IgD-negative memory B cell (primary cell): ENCODE measurements at regions not wholly inside any gene's neighbourhood (a gene's known extent, or its start where the extent isn't known, plus 50 kb on each side); places are given as distances from the start of the nearest gene placed in this dataset.
A peak's percentile ranks its signal among the peaks of the same experiment; 100 is the strongest.

ENCODE experiments used
- H3K27ac Mint-ChIP-seq, 3 donors: one replicate each; pipeline ENCODE4 v1.8.0; 2020 to 2022; ENCODE audit warnings: mild to moderate bottlenecking in 3 of 3, mixed read lengths in 3 of 3, moderate library complexity in 1 of 3
- H3K27me3 Mint-ChIP-seq: one replicate; pipeline ENCODE4 v1.8.0; 2021; ENCODE audit warnings: mixed read lengths
- H3K36me3 Mint-ChIP-seq: one replicate; pipeline ENCODE4 v1.8.0; 2020; ENCODE audit warnings: mild to moderate bottlenecking, mixed read lengths
- H3K4me1 Mint-ChIP-seq, 3 donors: one replicate each; pipeline ENCODE4 v1.8.0; 2020 to 2022; ENCODE audit warnings: mixed read lengths in 3 of 3, mild to moderate bottlenecking in 1 of 3
- H3K4me3 Mint-ChIP-seq, 4 donors: one replicate each; pipeline ENCODE4 v1.8.0; 2020 to 2022; ENCODE audit warnings: mild to moderate bottlenecking in 4 of 4, mixed read lengths in 4 of 4, moderate library complexity in 3 of 4
- H3K9me3 Mint-ChIP-seq, 3 donors: one replicate each; pipeline ENCODE4 v1.8.0; 2020 to 2021; ENCODE audit warnings: mixed read lengths in 3 of 3, mild to moderate bottlenecking in 1 of 3

DNA sequence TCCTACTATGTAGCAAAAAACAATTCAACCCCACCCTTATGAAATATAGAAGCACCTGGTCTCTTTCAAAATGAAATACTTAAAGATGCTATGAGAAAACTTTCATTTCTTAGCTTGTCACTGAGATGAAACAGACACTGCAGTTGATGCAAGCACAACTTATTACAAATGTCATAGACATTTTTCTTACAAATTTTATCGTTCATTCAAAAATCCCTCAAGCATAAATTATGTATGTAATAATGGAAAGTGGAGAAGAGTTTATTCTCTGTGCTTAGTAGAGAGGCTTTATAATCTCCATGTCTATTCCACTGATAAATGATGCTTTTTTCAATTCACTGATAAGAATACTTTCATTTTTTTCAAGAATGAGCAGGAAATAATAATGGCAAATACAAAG lies 1943.9 kb upstream of the IGFBP7 start:
- Mint-ChIP-seq H3K9me3 (peaks cover 6 to 13% (median 9%) of the 10 kb centered on the region in 3 donors), H3K4me1 (no peaks in the 10 kb centered on the region)

DNA sequence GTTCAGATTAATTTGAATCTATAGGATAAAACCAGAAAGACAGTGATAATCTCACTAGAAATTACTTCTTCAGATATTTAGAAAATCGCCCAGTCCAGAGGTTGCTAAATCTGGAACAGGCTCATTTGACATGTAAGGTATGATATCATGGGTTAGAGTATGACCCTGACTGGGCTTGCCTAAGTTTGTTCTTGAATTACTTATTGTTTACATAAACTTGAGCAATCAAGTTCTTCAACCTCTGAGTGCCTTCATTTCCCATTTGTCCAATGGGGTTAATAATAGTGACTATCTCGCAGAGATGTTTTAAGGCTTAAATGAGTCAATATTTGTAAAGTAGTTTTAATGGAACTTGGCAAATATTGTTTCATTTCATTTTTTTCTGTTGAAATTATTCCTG lies 1947.6 kb upstream of the IGFBP7 start:
- H3K36me3 Mint-ChIP-seq, result no peaks in the 10 kb centered on the region

More for the DNA sequence above, 1943.9 kb upstream of the IGFBP7 start:
- H3K27me3 Mint-ChIP-seq, result no peaks in the 10 kb centered on the region
- H3K4me3 Mint-ChIP-seq, result no peak overlapping the region
- H3K27ac Mint-ChIP-seq, result no peak overlapping the region
- H3K36me3 Mint-ChIP-seq, result peaks cover 1% of the 10 kb centered on the region

DNA sequence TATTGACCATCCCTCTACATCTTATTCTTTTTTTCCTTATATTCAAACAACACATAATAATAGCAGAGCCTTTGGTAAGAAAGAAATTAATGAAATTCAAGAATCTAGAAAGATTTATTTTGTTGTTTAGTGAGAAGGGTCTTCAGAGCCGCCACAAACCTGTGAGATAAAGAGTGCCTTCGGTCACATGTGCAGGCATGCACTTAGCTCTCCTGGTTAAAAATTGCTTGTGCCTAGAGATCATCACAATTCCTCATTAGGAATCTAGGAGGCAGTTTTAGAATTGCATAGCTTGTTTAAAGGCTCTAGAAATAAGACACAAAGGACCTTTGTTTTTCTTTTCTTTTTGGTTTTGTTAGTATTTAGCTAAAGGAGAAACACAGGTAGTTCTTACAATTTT lies 1948.4 kb upstream of the IGFBP7 start:
- H3K4me1 Mint-ChIP-seq, result no peaks in the 10 kb centered on the region
- H3K36me3 Mint-ChIP-seq, result no peaks in the 10 kb centered on the region
- H3K27ac Mint-ChIP-seq, result no peak overlapping the region
- no peak overlapping the region for H3K4me3 Mint-ChIP-seq
- peaks cover 0 to 9% (median 3%) of the 10 kb centered on the region in 3 donors for H3K9me3 Mint-ChIP-seq
- H3K27me3 Mint-ChIP-seq, result no peaks in the 10 kb centered on the region

More for the DNA sequence above, 1947.6 kb upstream of the IGFBP7 start:
- Mint-ChIP-seq H3K27ac (no peak overlapping the region), H3K4me1 (no peaks in the 10 kb centered on the region), H3K9me3 (peaks cover 2 to 9% (median 3%) of the 10 kb centered on the region in 3 donors), H3K27me3 (no peaks in the 10 kb centered on the region), H3K4me3 (no peak overlapping the region)

DNA sequence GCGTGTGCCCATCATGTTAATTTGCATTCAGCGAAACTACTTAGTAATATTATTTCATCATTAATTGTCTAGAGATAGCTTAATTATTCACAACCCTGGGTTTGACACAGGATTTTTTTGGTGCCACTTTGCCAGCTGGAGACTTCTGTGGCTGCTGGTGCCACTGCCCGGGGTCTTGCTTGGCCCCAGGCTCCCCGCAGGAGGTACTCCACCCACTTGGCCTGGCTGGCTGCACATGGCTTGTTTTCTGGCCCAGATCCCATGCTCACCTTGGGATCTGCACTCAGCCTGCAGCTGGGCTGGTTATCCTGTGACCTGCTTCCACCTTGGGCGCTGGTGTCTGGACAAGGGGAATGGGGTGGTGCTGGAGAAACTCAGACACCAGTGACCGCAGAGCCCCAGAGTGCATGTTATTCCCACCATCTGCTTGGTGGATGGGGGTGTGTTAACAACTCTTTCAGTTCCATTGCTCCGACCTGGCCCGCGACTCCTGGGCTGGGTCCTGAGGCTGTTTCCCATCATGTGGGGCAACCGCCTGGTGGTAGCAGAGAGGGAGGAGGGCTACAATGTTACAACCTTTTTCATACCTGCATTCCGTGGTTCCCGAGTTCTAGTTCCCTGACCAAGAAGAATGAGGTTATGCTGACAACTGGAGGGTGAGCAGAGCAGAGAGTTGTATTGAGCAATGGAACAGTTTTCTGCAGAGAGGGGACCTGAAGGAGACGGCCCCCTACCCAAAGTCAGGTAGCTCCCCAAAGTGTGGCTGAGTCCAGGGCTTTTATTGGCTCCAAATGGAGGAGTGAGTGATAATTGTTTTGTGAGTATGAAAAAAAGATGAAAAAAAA lies 1950.0 kb upstream of the IGFBP7 start:
- peaks cover 0 to 17% (median 3%) of the 10 kb centered on the region in 3 donors for H3K9me3 Mint-ChIP-seq
- H3K27me3 Mint-ChIP-seq, result no peaks in the 10 kb centered on the region
- H3K36me3 Mint-ChIP-seq, result no peaks in the 10 kb centered on the region
- peak overlapping the region in 1 of 4 donors; percentile 28 for H3K4me3 Mint-ChIP-seq
- no peaks in the 10 kb centered on the region for H3K4me1 Mint-ChIP-seq
- H3K27ac Mint-ChIP-seq, result no peak overlapping the region

GRCh38 chr4:59060895-59061294 lies 1950.7 kb upstream of the IGFBP7 start:
- no peaks in the 10 kb centered on the region for H3K36me3 Mint-ChIP-seq
- H3K4me1 Mint-ChIP-seq, result no peaks in the 10 kb centered on the region
- no peak overlapping the region for H3K4me3 Mint-ChIP-seq
- no peak overlapping the region for H3K27ac Mint-ChIP-seq
- H3K9me3 Mint-ChIP-seq, result peaks cover 0 to 17% (median 7%) of the 10 kb centered on the region in 3 donors
- no peaks in the 10 kb centered on the region for H3K27me3 Mint-ChIP-seq

DNA sequence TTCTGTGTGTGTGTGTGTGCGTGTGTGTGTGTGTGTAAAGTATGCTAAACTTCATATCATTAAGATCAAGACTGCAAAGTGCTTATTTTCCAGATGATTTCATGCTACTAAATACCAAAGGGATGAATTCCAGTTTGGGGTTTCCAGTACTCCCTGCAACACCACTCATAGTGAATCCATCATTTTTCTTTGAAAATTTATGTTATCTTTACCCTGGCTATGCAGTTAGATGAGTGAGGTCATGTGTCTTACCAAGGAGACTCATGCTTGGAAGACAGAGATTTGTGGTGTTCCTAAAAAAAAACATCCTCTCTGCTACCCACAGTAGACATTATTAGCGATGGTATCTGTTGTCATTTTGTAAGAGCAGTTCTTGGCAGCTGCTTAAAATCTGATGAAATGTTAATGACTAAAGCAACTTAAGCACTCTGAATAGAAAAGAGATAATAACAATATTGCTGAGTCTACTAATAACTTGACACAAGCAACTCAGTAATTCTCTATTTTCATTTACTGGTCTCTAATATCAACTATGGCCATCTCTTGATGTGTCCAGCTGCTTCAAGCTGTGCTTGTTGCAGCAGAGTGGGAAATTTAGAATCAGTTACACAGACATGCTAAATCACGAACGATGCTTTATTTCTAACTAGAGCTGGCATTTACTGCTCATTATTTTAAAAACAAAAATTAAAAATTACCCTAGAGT lies 1953.0 kb upstream of the IGFBP7 start:
- Mint-ChIP-seq H3K27me3 (no peaks in the 10 kb centered on the region), H3K27ac (no peak overlapping the region), H3K9me3 (peaks cover 0 to 22% (median 7%) of the 10 kb centered on the region in 3 donors), H3K36me3 (no peaks in the 10 kb centered on the region), H3K4me3 (no peak overlapping the region), H3K4me1 (peaks cover 0 to 2% (median 0%) of the 10 kb centered on the region in 3 donors)

- Mint-ChIP-seq H3K27ac (no peak overlapping the region), H3K27me3 (no peaks in the 10 kb centered on the region), H3K4me3 (no peak overlapping the region), H3K9me3 (peaks cover 3 to 28% (median 7%) of the 10 kb centered on the region in 3 donors), H3K36me3 (no peaks in the 10 kb centered on the region), H3K4me1 (peaks cover 0 to 2% (median 0%) of the 10 kb centered on the region in 3 donors)
Measured at GRCh38 chr4:59068722-59069418, 1958.7 kb upstream of the IGFBP7 start.

GRCh38 chr4:59086410-59086809 lies 1976.2 kb upstream of the IGFBP7 start:
- H3K27ac Mint-ChIP-seq, result no peak overlapping the region
- no peak overlapping the region for H3K4me3 Mint-ChIP-seq
- H3K36me3 Mint-ChIP-seq, result no peaks in the 10 kb centered on the region
- H3K9me3 Mint-ChIP-seq, result peaks cover 0 to 9% (median 4%) of the 10 kb centered on the region in 3 donors
- no peaks in the 10 kb centered on the region for H3K27me3 Mint-ChIP-seq
- H3K4me1 Mint-ChIP-seq, result no peaks in the 10 kb centered on the region

- Mint-ChIP-seq H3K27ac (no peak overlapping the region), H3K36me3 (no peaks in the 10 kb centered on the region), H3K27me3 (no peaks in the 10 kb centered on the region), H3K4me3 (peak overlapping the region in 1 of 4 donors; percentile 49), H3K9me3 (peaks cover 0 to 9% (median 4%) of the 10 kb centered on the region in 3 donors), H3K4me1 (no peaks in the 10 kb centered on the region)
Measured at GRCh38 chr4:59091146-59092142, 1981.3 kb upstream of the IGFBP7 start.

DNA sequence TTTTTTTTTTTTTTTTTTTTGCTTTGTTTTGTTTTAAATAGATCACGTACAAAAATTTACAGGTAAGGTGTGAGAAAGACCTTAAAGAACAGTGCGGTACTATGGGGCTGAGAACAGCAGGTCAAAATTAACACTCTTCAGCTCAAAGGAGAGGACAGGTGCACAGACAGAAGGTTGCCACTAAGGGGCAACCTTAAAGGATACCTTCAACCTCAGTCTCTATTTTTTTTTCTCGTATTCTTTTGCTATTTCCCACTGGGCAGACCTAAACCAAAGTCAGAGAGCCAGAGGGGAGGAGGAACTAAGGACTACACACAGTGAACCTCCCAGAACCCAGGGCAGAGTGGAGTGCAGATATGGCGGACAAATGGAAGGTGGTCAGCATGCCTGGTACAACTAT lies 1984.3 kb upstream of the IGFBP7 start:
- no peaks in the 10 kb centered on the region for H3K4me1 Mint-ChIP-seq
- H3K27me3 Mint-ChIP-seq, result no peaks in the 10 kb centered on the region
- no peak overlapping the region for H3K4me3 Mint-ChIP-seq
- H3K27ac Mint-ChIP-seq, result no peak overlapping the region
- peaks cover 2 to 11% (median 2%) of the 10 kb centered on the region in 3 donors for H3K9me3 Mint-ChIP-seq
- no peaks in the 10 kb centered on the region for H3K36me3 Mint-ChIP-seq

- Mint-ChIP-seq H3K4me3 (no peak overlapping the region), H3K27ac (no peak overlapping the region), H3K36me3 (no peaks in the 10 kb centered on the region), H3K4me1 (no peaks in the 10 kb centered on the region), H3K9me3 (peaks cover 2 to 5% (median 5%) of the 10 kb centered on the region in 3 donors), H3K27me3 (no peaks in the 10 kb centered on the region)
Measured at GRCh38 chr4:59102311-59102710, 1992.1 kb upstream of the IGFBP7 start.

DNA sequence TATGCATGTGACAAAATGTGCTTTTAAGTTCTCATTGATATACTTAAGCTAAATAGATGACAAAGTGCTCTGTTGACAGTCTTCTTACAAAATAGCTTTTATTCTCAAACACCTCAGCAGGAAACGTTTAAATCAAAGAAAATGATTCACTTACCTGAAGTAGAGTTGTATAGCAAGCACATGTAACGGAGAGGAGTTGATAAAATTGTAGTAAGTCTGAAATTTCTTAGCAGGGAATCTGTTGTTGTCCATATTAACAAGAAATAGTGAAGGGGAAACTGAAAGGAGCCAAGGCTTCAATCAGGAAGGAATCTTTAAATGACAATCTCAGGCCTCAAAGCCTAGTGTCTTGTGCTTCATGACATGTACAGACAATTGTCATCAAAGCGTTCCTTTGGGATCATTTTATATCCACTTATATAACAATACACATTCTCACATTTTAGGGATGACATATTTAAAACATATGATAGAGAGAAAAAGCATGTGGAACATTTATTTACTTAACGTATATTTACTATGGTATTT lies 2010.2 kb upstream of the IGFBP7 start:
- H3K27ac Mint-ChIP-seq, result no peak overlapping the region
- H3K4me3 Mint-ChIP-seq, result no peak overlapping the region
- H3K4me1 Mint-ChIP-seq, result no peaks in the 10 kb centered on the region
- peaks cover 2 to 4% (median 2%) of the 10 kb centered on the region in 3 donors for H3K9me3 Mint-ChIP-seq
- H3K27me3 Mint-ChIP-seq, result no peaks in the 10 kb centered on the region
- no peaks in the 10 kb centered on the region for H3K36me3 Mint-ChIP-seq

- Mint-ChIP-seq H3K36me3 (no peaks in the 10 kb centered on the region), H3K4me1 (no peaks in the 10 kb centered on the region), H3K27me3 (no peaks in the 10 kb centered on the region), H3K4me3 (no peak overlapping the region), H3K27ac (no peak overlapping the region), H3K9me3 (peaks cover 0 to 7% (median 1%) of the 10 kb centered on the region in 3 donors)
Measured at GRCh38 chr4:59122626-59123025, 2012.4 kb upstream of the IGFBP7 start.

GRCh38 chr4:59126159-59126558 lies 2016.0 kb upstream of the IGFBP7 start:
- H3K27me3 Mint-ChIP-seq, result no peaks in the 10 kb centered on the region
- no peaks in the 10 kb centered on the region for H3K36me3 Mint-ChIP-seq
- H3K4me3 Mint-ChIP-seq, result no peak overlapping the region
- no peak overlapping the region for H3K27ac Mint-ChIP-seq
- no peaks in the 10 kb centered on the region for H3K4me1 Mint-ChIP-seq
- peaks cover 0 to 7% (median 0%) of the 10 kb centered on the region in 3 donors for H3K9me3 Mint-ChIP-seq
